Ovary (tissue), 3 donors: ENCODE measurements at regions not wholly inside any gene's neighbourhood (a gene's known extent, or its start where the extent isn't known, plus 50 kb on each side); places are given as distances from the start of the nearest gene placed in this dataset.

Experiments
- EP300 ChIP-seq: sonication (generic); formaldehyde crosslinking; IDR thresholded peaks from one replicate; pipeline ENCODE4 v1.6.1; 2017; ENCODE audit warnings: antibody characterized with exemption
- TF ChIP-seq, protein P1 (sequence below), 3 donors: fragments of 450-650 bp in 2 of 3; fragments of 200-600 bp in 1 of 3; IDR thresholded peaks; one replicate each; pipeline versions ENCODE4 v1.5.1 to v1.8.0; 2016 to 2022; ENCODE audit warnings: antibody characterized with exemption in 3 of 3, mild to moderate bottlenecking in 1 of 3
- donor health status: DM: no; HTN: no; CAD: no.

DNA sequence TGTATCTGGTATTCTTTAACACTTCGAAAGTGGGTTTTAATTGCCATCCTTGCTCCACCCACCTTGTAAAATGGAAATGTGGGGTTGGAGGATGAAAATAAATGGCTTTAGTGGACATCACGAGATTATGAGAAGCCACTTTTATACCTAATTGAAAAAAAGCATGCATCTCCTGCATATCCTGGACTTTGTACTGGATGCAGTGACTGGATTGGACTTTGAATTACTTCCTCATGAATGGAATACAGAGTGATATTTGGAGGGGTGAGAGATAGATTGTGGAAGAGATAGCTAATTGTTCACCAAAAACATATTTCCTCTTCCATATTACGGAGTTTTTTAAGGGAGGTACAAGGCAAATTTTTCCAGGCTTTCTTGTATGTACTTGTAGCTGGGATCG, 813.0 kb downstream of the TENT5A start:
- TF ChIP-seq, protein P1, sequence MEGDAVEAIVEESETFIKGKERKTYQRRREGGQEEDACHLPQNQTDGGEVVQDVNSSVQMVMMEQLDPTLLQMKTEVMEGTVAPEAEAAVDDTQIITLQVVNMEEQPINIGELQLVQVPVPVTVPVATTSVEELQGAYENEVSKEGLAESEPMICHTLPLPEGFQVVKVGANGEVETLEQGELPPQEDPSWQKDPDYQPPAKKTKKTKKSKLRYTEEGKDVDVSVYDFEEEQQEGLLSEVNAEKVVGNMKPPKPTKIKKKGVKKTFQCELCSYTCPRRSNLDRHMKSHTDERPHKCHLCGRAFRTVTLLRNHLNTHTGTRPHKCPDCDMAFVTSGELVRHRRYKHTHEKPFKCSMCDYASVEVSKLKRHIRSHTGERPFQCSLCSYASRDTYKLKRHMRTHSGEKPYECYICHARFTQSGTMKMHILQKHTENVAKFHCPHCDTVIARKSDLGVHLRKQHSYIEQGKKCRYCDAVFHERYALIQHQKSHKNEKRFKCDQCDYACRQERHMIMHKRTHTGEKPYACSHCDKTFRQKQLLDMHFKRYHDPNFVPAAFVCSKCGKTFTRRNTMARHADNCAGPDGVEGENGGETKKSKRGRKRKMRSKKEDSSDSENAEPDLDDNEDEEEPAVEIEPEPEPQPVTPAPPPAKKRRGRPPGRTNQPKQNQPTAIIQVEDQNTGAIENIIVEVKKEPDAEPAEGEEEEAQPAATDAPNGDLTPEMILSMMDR (IDR thresholded peaks at IDR 0.05): no peak
- TF ChIP-seq EP300: no peak
